ENCODE measurements at regions not wholly inside any gene's neighbourhood (a gene's known extent, or its start where the extent isn't known, plus 50 kb on each side); places are given as distances from the start of the nearest gene placed in this dataset.

DNA sequence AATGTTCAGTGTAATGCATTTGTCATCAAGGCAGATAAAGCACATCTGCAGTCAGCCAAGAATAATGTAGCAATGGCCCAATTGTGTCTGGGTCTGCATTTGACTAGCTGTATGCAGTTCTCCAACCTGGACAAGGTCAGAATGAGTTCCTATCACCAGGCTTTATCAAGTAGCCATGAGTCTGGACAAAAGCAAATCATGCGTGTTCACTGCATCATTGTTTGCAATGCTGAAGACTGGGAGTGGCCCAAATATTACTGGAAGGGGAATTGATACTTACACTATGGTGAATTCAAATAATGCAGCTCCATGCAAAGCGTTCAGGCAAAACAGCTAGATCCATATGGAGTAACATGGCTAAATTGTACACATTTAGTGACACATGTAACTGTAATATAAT lies 250.9 kb downstream of the TOX3 start:
- Histone ChIP-seq H3K4me3 (replicated peaks in 1 of 3; ENCODE audit: insufficient read depth in 1 of 3, low read depth in 1 of 3, low read length in 3 of 3) (no peak overlapping the region), H3K9me3 (replicated peaks; ENCODE audit: control insufficient read depth, insufficient read depth, low read length) (peaks cover 6% of the 10 kb centered on the region), H4K20me1 (replicated peaks; ENCODE audit: control insufficient read depth, extremely low read depth, insufficient read depth, low read length) (no peaks in the 10 kb centered on the region), H3K9me1 (replicated peaks; ENCODE audit: control insufficient read depth, extremely low read depth, insufficient read depth, low read length) (no peaks in the 10 kb centered on the region), H2AFZ (ENCODE audit: low read depth, low read length) (no peak overlapping the region), H3K9ac (replicated peaks; ENCODE audit: extremely low read depth, insufficient read depth, low read length) (no peak overlapping the region), H3K36me3 (ENCODE audit: control insufficient read depth in 2 of 2, extremely low read depth in 1 of 2, insufficient read depth in 2 of 2, low read length in 2 of 2) (no peaks in the 10 kb centered on the region), H3K4me1 (ENCODE audit: control insufficient read depth, extremely low read depth, insufficient read depth, low read length) (no peaks in the 10 kb centered on the region), H3K79me2 (ENCODE audit: control insufficient read depth, insufficient read depth, low read length) (no peaks in the 10 kb centered on the region), H3K27ac (ENCODE audit: insufficient read depth, low read depth, low read length) (no peak overlapping the region), H3K27me3 (ENCODE audit: control insufficient read depth in 2 of 2, insufficient read depth in 2 of 2, low read length in 2 of 2) (no peaks in the 10 kb centered on the region), H3K4me2 (ENCODE audit: insufficient read depth, low read length) (no peak overlapping the region)
- no TSS peak for BruUV-seq (replicated peaks)
- no peak for DNase-seq (ENCODE audit: low read depth, low spot score)
- dilution Hi-C loops (cut with MboI; ENCODE audit: extremely low pct_ligation_motif_present, low sequenced_read_pairs) (no loop called here), intact Hi-C loops (cut with micrococcal nuclease) (no loop called here)
- POLR2A ChIA-PET = no interaction called here
- CTCF ChIA-PET = no interaction called here
- no peak for TF ChIP-seq JUN (IDR thresholded peaks at IDR 0.05; ENCODE audit: borderline replicate concordance, insufficient read depth, insufficient read length, low read depth)
- TF ChIP-seq, protein P1, sequence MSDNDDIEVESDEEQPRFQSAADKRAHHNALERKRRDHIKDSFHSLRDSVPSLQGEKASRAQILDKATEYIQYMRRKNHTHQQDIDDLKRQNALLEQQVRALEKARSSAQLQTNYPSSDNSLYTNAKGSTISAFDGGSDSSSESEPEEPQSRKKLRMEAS (IDR thresholded peaks at IDR 0.05; ENCODE audit: insufficient read depth, insufficient read length) = no peak
- FAIRE-seq = no peak

DNA sequence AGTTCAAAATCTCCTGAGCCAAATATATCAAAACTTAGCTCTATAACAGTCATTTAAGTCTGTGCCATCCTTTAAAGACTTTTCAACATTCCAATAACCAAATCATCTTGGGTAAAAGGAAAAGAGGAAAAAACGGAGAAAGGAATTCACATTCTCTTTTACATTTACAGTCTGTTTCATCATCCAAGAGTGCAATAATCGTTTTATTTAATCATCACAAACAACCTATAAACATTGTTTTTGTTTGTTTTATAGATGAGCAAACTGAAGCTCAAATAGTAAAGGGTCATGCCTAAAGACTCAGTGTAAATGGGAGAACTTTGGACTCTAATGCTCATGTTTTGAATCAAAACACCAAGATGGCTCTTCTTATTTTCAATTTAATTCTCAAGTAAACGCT lies 252.3 kb downstream of the TOX3 start:
- Histone ChIP-seq H3K9me1 (replicated peaks; ENCODE audit: control insufficient read depth, extremely low read depth, insufficient read depth, low read length) (no peaks in the 10 kb centered on the region), H3K79me2 (ENCODE audit: control insufficient read depth, insufficient read depth, low read length) (no peaks in the 10 kb centered on the region), H2AFZ (ENCODE audit: low read depth, low read length) (no peak overlapping the region), H4K20me1 (replicated peaks; ENCODE audit: control insufficient read depth, extremely low read depth, insufficient read depth, low read length) (no peaks in the 10 kb centered on the region), H3K27ac (ENCODE audit: insufficient read depth, low read depth, low read length) (no peak overlapping the region), H3K4me2 (ENCODE audit: insufficient read depth, low read length) (no peak overlapping the region), H3K4me3 (replicated peaks in 1 of 3; ENCODE audit: insufficient read depth in 1 of 3, low read depth in 1 of 3, low read length in 3 of 3) (no peak overlapping the region), H3K9ac (replicated peaks; ENCODE audit: extremely low read depth, insufficient read depth, low read length) (no peak overlapping the region), H3K9me3 (replicated peaks; ENCODE audit: control insufficient read depth, insufficient read depth, low read length) (peaks cover 6% of the 10 kb centered on the region), H3K27me3 (ENCODE audit: control insufficient read depth in 2 of 2, insufficient read depth in 2 of 2, low read length in 2 of 2) (no peaks in the 10 kb centered on the region), H3K36me3 (ENCODE audit: control insufficient read depth in 2 of 2, extremely low read depth in 1 of 2, insufficient read depth in 2 of 2, low read length in 2 of 2) (no peaks in the 10 kb centered on the region), H3K4me1 (ENCODE audit: control insufficient read depth, extremely low read depth, insufficient read depth, low read length) (no peaks in the 10 kb centered on the region)
- FAIRE-seq (no peak), DNase-seq (ENCODE audit: low read depth, low spot score) (no peak)
- no TSS peak for BruUV-seq (replicated peaks)
- dilution Hi-C loops (cut with MboI; ENCODE audit: extremely low pct_ligation_motif_present, low sequenced_read_pairs) (no loop called here), intact Hi-C loops (cut with micrococcal nuclease) (no loop called here)
- ChIA-PET CTCF (no interaction called here), POLR2A (no interaction called here)
- TF ChIP-seq, protein P1 (IDR thresholded peaks at IDR 0.05; ENCODE audit: insufficient read depth, insufficient read length) = no peak
- no peak for TF ChIP-seq EZH2 (IDR thresholded peaks at IDR 0.05; ENCODE audit: borderline replicate concordance, low read depth, low read length, severe bottlenecking)
- TF ChIP-seq, protein P2, sequence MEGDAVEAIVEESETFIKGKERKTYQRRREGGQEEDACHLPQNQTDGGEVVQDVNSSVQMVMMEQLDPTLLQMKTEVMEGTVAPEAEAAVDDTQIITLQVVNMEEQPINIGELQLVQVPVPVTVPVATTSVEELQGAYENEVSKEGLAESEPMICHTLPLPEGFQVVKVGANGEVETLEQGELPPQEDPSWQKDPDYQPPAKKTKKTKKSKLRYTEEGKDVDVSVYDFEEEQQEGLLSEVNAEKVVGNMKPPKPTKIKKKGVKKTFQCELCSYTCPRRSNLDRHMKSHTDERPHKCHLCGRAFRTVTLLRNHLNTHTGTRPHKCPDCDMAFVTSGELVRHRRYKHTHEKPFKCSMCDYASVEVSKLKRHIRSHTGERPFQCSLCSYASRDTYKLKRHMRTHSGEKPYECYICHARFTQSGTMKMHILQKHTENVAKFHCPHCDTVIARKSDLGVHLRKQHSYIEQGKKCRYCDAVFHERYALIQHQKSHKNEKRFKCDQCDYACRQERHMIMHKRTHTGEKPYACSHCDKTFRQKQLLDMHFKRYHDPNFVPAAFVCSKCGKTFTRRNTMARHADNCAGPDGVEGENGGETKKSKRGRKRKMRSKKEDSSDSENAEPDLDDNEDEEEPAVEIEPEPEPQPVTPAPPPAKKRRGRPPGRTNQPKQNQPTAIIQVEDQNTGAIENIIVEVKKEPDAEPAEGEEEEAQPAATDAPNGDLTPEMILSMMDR (IDR thresholded peaks at IDR 0.05; ENCODE audit: extremely low read depth in 1 of 2, insufficient read depth in 1 of 2, low read depth in 1 of 2, low read length in 2 of 2) = no peak
- no peak for TF ChIP-seq MYC (IDR thresholded peaks at IDR 0.05; ENCODE audit: low read depth, low read length)
- no peak for TF ChIP-seq POLR2AphosphoS5 (IDR thresholded peaks at IDR 0.05; ENCODE audit: insufficient read depth, low read depth, low read length)
- TF ChIP-seq JUN (IDR thresholded peaks at IDR 0.05; ENCODE audit: borderline replicate concordance, insufficient read depth, insufficient read length, low read depth) = no peak
- no peak for TF ChIP-seq POLR2A (IDR thresholded peaks at IDR 0.05; ENCODE audit: low read depth, low read length)
- no peak for TF ChIP-seq FOS (IDR thresholded peaks at IDR 0.05; ENCODE audit: borderline replicate concordance, insufficient read depth, low read length)
- no peak for TF ChIP-seq GATA2 (IDR thresholded peaks at IDR 0.05; ENCODE audit: insufficient read depth, insufficient read length, low read depth, low read length)

Measured in endothelial cell of umbilical vein (primary cell).